Karpas-422 (cell line): ENCODE measurements at regions not wholly inside any gene's neighbourhood (a gene's known extent, or its start where the extent isn't known, plus 50 kb on each side); places are given as distances from the start of the nearest gene placed in this dataset.

Experiments used
- DNase-seq: peaks from one replicate; pipeline ENCODE4 v3.0.0-alpha.2; 2015
- H2AFZ ChIP-seq: fragments of 200-600 bp; sonication (generic); 2 replicates; pipeline ENCODE4 v1.6.1; 2014; ENCODE audit warnings: antibody characterized with exemption, low read length, mixed read lengths
- H3K27ac ChIP-seq: fragments of 200-600 bp; sonication (generic); 2 replicates; pipeline ENCODE4 v1.5.1; 2014; ENCODE audit warnings: mild to moderate bottlenecking, low read length, moderate library complexity
- H3K27me3 ChIP-seq: fragments of 200-600 bp; sonication (generic); 2 replicates; pipeline ENCODE4 v1.6.1; 2014; ENCODE audit warnings: low read length, mixed read lengths
- H3K36me3 ChIP-seq: fragments of 200-600 bp; sonication (generic); 2 replicates; pipeline ENCODE4 v1.6.1; 2014; ENCODE audit warnings: low read length, mixed read lengths; ENCODE audit not compliant: insufficient read depth
- H3K4me1 ChIP-seq: fragments of 200-600 bp; sonication (generic); 2 replicates; pipeline ENCODE4 v1.6.1; 2014; ENCODE audit warnings: mild to moderate bottlenecking, low read length, mixed read lengths
- H3K4me2 ChIP-seq: fragments of 200-600 bp; sonication (generic); 2 replicates; pipeline ENCODE4 v1.6.1; 2014; ENCODE audit warnings: low read length, low read depth, mild to moderate bottlenecking; ENCODE audit not compliant: poor library complexity, severe bottlenecking
- H3K4me3 ChIP-seq: fragments of 200-600 bp; sonication (generic); 2 replicates; pipeline ENCODE4 v1.5.1; 2014; ENCODE audit warnings: mild to moderate bottlenecking, antibody characterized with exemption, low read length, mixed read lengths
- H3K79me2 ChIP-seq: fragments of 200-600 bp; sonication (generic); 2 replicates; pipeline ENCODE4 v1.6.1; 2014; ENCODE audit warnings: mild to moderate bottlenecking, low read length, mixed read lengths
- H3K9ac ChIP-seq: fragments of 200-600 bp; sonication (generic); 2 replicates; pipeline ENCODE4 v1.6.0; 2014; ENCODE audit warnings: low read length
- H3K9me2 ChIP-seq: fragments of 200-600 bp; sonication (generic), shearing (Covaris generic); replicated peaks from 2 replicates; pipeline ENCODE4 v1.6.0; 2014; ENCODE audit warnings: mild to moderate bottlenecking, low read length, moderate library complexity; ENCODE audit not compliant: insufficient read depth
- H3K9me3 ChIP-seq: fragments of 300-700, 200-600 bp; sonication (generic); 2 replicates; pipeline ENCODE4 v1.6.1; 2014; ENCODE audit warnings: low read length, mixed read lengths
- H4K20me1 ChIP-seq: fragments of 200-600 bp; sonication (generic); 2 replicates; pipeline ENCODE4 v1.6.1; 2014; ENCODE audit warnings: mild to moderate bottlenecking, antibody characterized with exemption, low read length, low read depth; ENCODE audit not compliant: insufficient read depth

- no peak overlapping the region for H3K4me2 ChIP-seq
- peaks cover 24% of the 10 kb centered on the region; the same call in 1 of the 2 replicates for H3K36me3 ChIP-seq
- no peaks in the 10 kb centered on the region for H3K9me3 ChIP-seq
- no peak overlapping the region for H3K4me3 ChIP-seq
- H3K27ac ChIP-seq: no peak overlapping the region
- no peak for DNase-seq
- H4K20me1 ChIP-seq: peaks cover 15% of the 10 kb centered on the region
- H3K9me2 ChIP-seq: no peaks in the 10 kb centered on the region
- H3K4me1 ChIP-seq: peaks cover 47% of the 10 kb centered on the region
- H2AFZ ChIP-seq: no peak overlapping the region
- no peak overlapping the region for H3K9ac ChIP-seq
- peaks cover 99% of the 10 kb centered on the region for H3K79me2 ChIP-seq
- no peaks in the 10 kb centered on the region for H3K27me3 ChIP-seq
Measured at GRCh38 chr6:158249340-158249836, 62.9 kb upstream of the TULP4 start.

- no peak for DNase-seq
- no peaks in the 10 kb centered on the region for H3K9me3 ChIP-seq
- peaks cover 97% of the 10 kb centered on the region for H3K79me2 ChIP-seq
- H3K4me3 ChIP-seq: no peak overlapping the region
- H2AFZ ChIP-seq: no peak overlapping the region
- 0 out of 2 replicates have a peak overlapping the region, but pooled peaks have one; percentile 9 for H3K27ac ChIP-seq
- peaks cover 10% of the 10 kb centered on the region; the same call in 1 of the 2 replicates for H4K20me1 ChIP-seq
- H3K4me1 ChIP-seq: peaks cover 42% of the 10 kb centered on the region
- no peak overlapping the region for H3K4me2 ChIP-seq
- H3K36me3 ChIP-seq: peaks cover 22% of the 10 kb centered on the region; the same call in 1 of the 2 replicates
- H3K9ac ChIP-seq: no peak overlapping the region
- H3K9me2 ChIP-seq: no peaks in the 10 kb centered on the region
- no peaks in the 10 kb centered on the region for H3K27me3 ChIP-seq
Measured at GRCh38 chr6:158251565-158251964, 60.7 kb upstream of the TULP4 start.

- Histone ChIP-seq H3K27me3 (no peaks in the 10 kb centered on the region), H3K79me2 (peaks cover 98% of the 10 kb centered on the region), H3K4me1 (peaks cover 51% of the 10 kb centered on the region)
Measured at GRCh38 chr6:158253248-158253647, 59.0 kb upstream of the TULP4 start.

GRCh38 chr6:158255275-158255988 lies 56.8 kb upstream of the TULP4 start:
- Histone ChIP-seq H3K27me3 (no peaks in the 10 kb centered on the region), H3K9ac (no peak overlapping the region), H3K9me3 (no peaks in the 10 kb centered on the region), H3K4me3 (no peak overlapping the region), H3K36me3 (peaks cover 5% of the 10 kb centered on the region; the same call in 1 of the 2 replicates), H2AFZ (no peak overlapping the region), H3K9me2 (no peaks in the 10 kb centered on the region), H3K79me2 (peaks cover 98% of the 10 kb centered on the region), H3K4me2 (no peak overlapping the region), H3K4me1 (peaks cover 69% of the 10 kb centered on the region), H3K27ac (peak overlapping the region; percentile 34; the same call in 1 of the 2 replicates), H4K20me1 (peaks cover 10% of the 10 kb centered on the region; the same call in 1 of the 2 replicates)
- no peak for DNase-seq

More at GRCh38 chr6:158253248-158253647, 59.0 kb upstream of the TULP4 start:
- peaks cover 9% of the 10 kb centered on the region; the same call in 1 of the 2 replicates for H3K36me3 ChIP-seq
- H3K4me2 ChIP-seq: no peak overlapping the region
- peaks cover 10% of the 10 kb centered on the region; the same call in 1 of the 2 replicates for H4K20me1 ChIP-seq
- H3K9ac ChIP-seq: no peak overlapping the region
- no peaks in the 10 kb centered on the region for H3K9me2 ChIP-seq
- no peak overlapping the region for H3K27ac ChIP-seq
- H2AFZ ChIP-seq: no peak overlapping the region
- no peak for DNase-seq
- H3K4me3 ChIP-seq: no peak overlapping the region
- no peaks in the 10 kb centered on the region for H3K9me3 ChIP-seq

- H3K36me3 ChIP-seq: peaks cover 5% of the 10 kb centered on the region; the same call in 1 of the 2 replicates
- H3K27me3 ChIP-seq: no peaks in the 10 kb centered on the region
- peaks cover 98% of the 10 kb centered on the region for H3K79me2 ChIP-seq
- no peak overlapping the region for H2AFZ ChIP-seq
- no peak overlapping the region for H3K4me3 ChIP-seq
- H4K20me1 ChIP-seq: 0 out of 2 replicates have a peak, but pooled peaks cover 5% of the 10 kb centered on the region
- H3K9me2 ChIP-seq: no peaks in the 10 kb centered on the region
- no peak for DNase-seq
- peak overlapping the region; percentile 7 for H3K4me2 ChIP-seq
- H3K4me1 ChIP-seq: peaks cover 69% of the 10 kb centered on the region
- H3K27ac ChIP-seq: peak overlapping the region; percentile 85
- H3K9me3 ChIP-seq: no peaks in the 10 kb centered on the region
- H3K9ac ChIP-seq: no peak overlapping the region
Measured at GRCh38 chr6:158255989-158256601, 56.2 kb upstream of the TULP4 start.

- peaks cover 99% of the 10 kb centered on the region for H3K79me2 ChIP-seq
- no peaks in the 10 kb centered on the region for H3K9me2 ChIP-seq
- H3K9me3 ChIP-seq: no peaks in the 10 kb centered on the region
- 0 out of 2 replicates have a peak, but pooled peaks cover 9% of the 10 kb centered on the region for H4K20me1 ChIP-seq
- no peaks in the 10 kb centered on the region for H3K27me3 ChIP-seq
- H3K36me3 ChIP-seq: peaks cover 5% of the 10 kb centered on the region; the same call in 1 of the 2 replicates
- no peak overlapping the region for H2AFZ ChIP-seq
- H3K27ac ChIP-seq: peak overlapping the region; percentile 85
- no peak overlapping the region for H3K4me3 ChIP-seq
- DNase-seq: no peak
- no peak overlapping the region for H3K9ac ChIP-seq
- peaks cover 70% of the 10 kb centered on the region for H3K4me1 ChIP-seq
- H3K4me2 ChIP-seq: peak overlapping the region; percentile 20
Measured at GRCh38 chr6:158256746-158257424, 55.4 kb upstream of the TULP4 start.

GRCh38 chr6:158257425-158257759 lies 54.9 kb upstream of the TULP4 start:
- peaks cover 99% of the 10 kb centered on the region for H3K79me2 ChIP-seq

More at GRCh38 chr6:158257425-158257759, 54.9 kb upstream of the TULP4 start:
- peak overlapping the region; percentile 85 for H3K27ac ChIP-seq
- no peak for DNase-seq
- no peak overlapping the region for H3K9ac ChIP-seq
- H2AFZ ChIP-seq: no peak overlapping the region
- 0 out of 2 replicates have a peak, but pooled peaks cover 12% of the 10 kb centered on the region for H4K20me1 ChIP-seq
- H3K36me3 ChIP-seq: peaks cover 5% of the 10 kb centered on the region; the same call in 1 of the 2 replicates
- peaks cover 75% of the 10 kb centered on the region for H3K4me1 ChIP-seq
- no peaks in the 10 kb centered on the region for H3K27me3 ChIP-seq
- H3K4me2 ChIP-seq: peak overlapping the region; percentile 20
- H3K9me2 ChIP-seq: no peaks in the 10 kb centered on the region
- H3K9me3 ChIP-seq: no peaks in the 10 kb centered on the region
- H3K4me3 ChIP-seq: no peak overlapping the region
